ENCODE measurements at regions not wholly inside any gene's neighbourhood (a gene's known extent, or its start where the extent isn't known, plus 50 kb on each side); places are given as distances from the start of the nearest gene placed in this dataset.

- ATAC-seq (ENCODE audit: insufficient read depth, low read depth) (no peak), DNase-seq (no peak)
- H3K9me3 ChIP-seq (ENCODE audit: insufficient read depth, low read length, severe bottlenecking), result no peaks in the 10 kb centered on the region
- TF ChIP-seq CTCF (IDR thresholded peaks at IDR 0.05; ENCODE audit: borderline replicate concordance, extremely low read depth, low read length, poor library complexity, severe bottlenecking) (no peak), EZH2 (IDR thresholded peaks at IDR 0.05; ENCODE audit: borderline replicate concordance, low read depth, low read length, severe bottlenecking) (no peak)
- H3K4me2 ChIP-seq (ENCODE audit: insufficient read depth, low read length), result peak overlapping the region; percentile 62
- peaks cover 95% of the 10 kb centered on the region for H3K36me3 ChIP-seq (ENCODE audit: insufficient read depth, low read length)
- H4K20me1 ChIP-seq (ENCODE audit: insufficient read depth, low read length), result peaks cover 90% of the 10 kb centered on the region
- peaks cover 99% of the 10 kb centered on the region for H3K4me1 ChIP-seq (ENCODE audit: insufficient read depth, low read length)
- H3K4me3 ChIP-seq (ENCODE audit: low read depth in 1 of 2, low read length in 2 of 2), result peak overlapping the region in 1 of 2 experiments; percentile 40; a peak in 2 of 4 replicates
- H3K27me3 ChIP-seq (ENCODE audit: insufficient read depth, low read length, poor library complexity), result no peaks in the 10 kb centered on the region
- H3K79me2 ChIP-seq (ENCODE audit: insufficient read depth, low read length), result peaks cover 100% of the 10 kb centered on the region
- peak overlapping the region; percentile 8 for H3K9ac ChIP-seq (ENCODE audit: low read depth, low read length)
- H2AFZ ChIP-seq (ENCODE audit: low read depth, low read length), result no peak overlapping the region
- peak overlapping the region; percentile 66 for H3K27ac ChIP-seq (ENCODE audit: low read length)
Observed at GRCh38 chr1:198918920-198919319, 280.1 kb downstream of the PTPRC start.

- no peaks in the 10 kb centered on the region for H3K9me3 ChIP-seq (ENCODE audit: insufficient read depth, low read length, severe bottlenecking)
- peaks cover 100% of the 10 kb centered on the region for H3K79me2 ChIP-seq (ENCODE audit: insufficient read depth, low read length)
- H3K4me1 ChIP-seq (ENCODE audit: insufficient read depth, low read length), result peaks cover 99% of the 10 kb centered on the region
- H4K20me1 ChIP-seq (ENCODE audit: insufficient read depth, low read length), result peaks cover 90% of the 10 kb centered on the region
- H2AFZ ChIP-seq (ENCODE audit: low read depth, low read length), result no peak overlapping the region
- H3K36me3 ChIP-seq (ENCODE audit: insufficient read depth, low read length), result peaks cover 95% of the 10 kb centered on the region
- H3K4me2 ChIP-seq (ENCODE audit: insufficient read depth, low read length), result peak overlapping the region; percentile 62
- no peaks in the 10 kb centered on the region for H3K27me3 ChIP-seq (ENCODE audit: insufficient read depth, low read length, poor library complexity)
- TF ChIP-seq CTCF (IDR thresholded peaks at IDR 0.05; ENCODE audit: borderline replicate concordance, extremely low read depth, low read length, poor library complexity, severe bottlenecking) (no peak), EZH2 (IDR thresholded peaks at IDR 0.05; ENCODE audit: borderline replicate concordance, low read depth, low read length, severe bottlenecking) (no peak)
- peak overlapping the region; percentile 8; the same call in 1 of the 2 replicates for H3K9ac ChIP-seq (ENCODE audit: low read depth, low read length)
- H3K4me3 ChIP-seq (ENCODE audit: low read depth in 1 of 2, low read length in 2 of 2), result peak overlapping the region in 1 of 2 experiments; percentile 40; a peak in 2 of 4 replicates
- peak overlapping the region; percentile 66 for H3K27ac ChIP-seq (ENCODE audit: low read length)
- peak; percentile 41 for ATAC-seq (ENCODE audit: insufficient read depth, low read depth)
- DNase-seq, result no peak
Observed at GRCh38 chr1:198919667-198920398, 281.0 kb downstream of the PTPRC start.

- DNase-seq (no peak), ATAC-seq (ENCODE audit: insufficient read depth, low read depth) (no peak)
- Histone ChIP-seq H3K79me2 (ENCODE audit: insufficient read depth, low read length) (peaks cover 100% of the 10 kb centered on the region), H3K4me3 (ENCODE audit: low read depth in 1 of 2, low read length in 2 of 2) (peak overlapping the region in 1 of 2 experiments; percentile 47; a peak in 2 of 4 replicates), H3K9me3 (ENCODE audit: insufficient read depth, low read length, severe bottlenecking) (no peaks in the 10 kb centered on the region), H3K27ac (ENCODE audit: low read length) (peak overlapping the region; percentile 72), H2AFZ (ENCODE audit: low read depth, low read length) (no peak overlapping the region), H4K20me1 (ENCODE audit: insufficient read depth, low read length) (peaks cover 85% of the 10 kb centered on the region), H3K9ac (ENCODE audit: low read depth, low read length) (peak overlapping the region; percentile 68), H3K36me3 (ENCODE audit: insufficient read depth, low read length) (peaks cover 93% of the 10 kb centered on the region), H3K4me1 (ENCODE audit: insufficient read depth, low read length) (peaks cover 99% of the 10 kb centered on the region), H3K4me2 (ENCODE audit: insufficient read depth, low read length) (peak overlapping the region; percentile 62), H3K27me3 (ENCODE audit: insufficient read depth, low read length, poor library complexity) (no peaks in the 10 kb centered on the region)
- TF ChIP-seq EZH2 (IDR thresholded peaks at IDR 0.05; ENCODE audit: borderline replicate concordance, low read depth, low read length, severe bottlenecking) (no peak), CTCF (IDR thresholded peaks at IDR 0.05; ENCODE audit: borderline replicate concordance, extremely low read depth, low read length, poor library complexity, severe bottlenecking) (no peak)
Observed at GRCh38 chr1:198922638-198923430, 284.0 kb downstream of the PTPRC start.

Measured in DND-41 (cell line).